HG02571 (cell line): ENCODE measurements at regions not wholly inside any gene's neighbourhood (a gene's known extent, or its start where the extent isn't known, plus 50 kb on each side); places are given as distances from the start of the nearest gene placed in this dataset.

Experiments
- ATAC-seq: cut with Tn5 transposase; IDR thresholded peaks from one replicate; pipeline ENCODE4 v1.9.1; 2021; ENCODE audit warnings: mild to moderate bottlenecking, moderate library complexity; ENCODE audit not compliant: unreplicated experiment

DNA sequence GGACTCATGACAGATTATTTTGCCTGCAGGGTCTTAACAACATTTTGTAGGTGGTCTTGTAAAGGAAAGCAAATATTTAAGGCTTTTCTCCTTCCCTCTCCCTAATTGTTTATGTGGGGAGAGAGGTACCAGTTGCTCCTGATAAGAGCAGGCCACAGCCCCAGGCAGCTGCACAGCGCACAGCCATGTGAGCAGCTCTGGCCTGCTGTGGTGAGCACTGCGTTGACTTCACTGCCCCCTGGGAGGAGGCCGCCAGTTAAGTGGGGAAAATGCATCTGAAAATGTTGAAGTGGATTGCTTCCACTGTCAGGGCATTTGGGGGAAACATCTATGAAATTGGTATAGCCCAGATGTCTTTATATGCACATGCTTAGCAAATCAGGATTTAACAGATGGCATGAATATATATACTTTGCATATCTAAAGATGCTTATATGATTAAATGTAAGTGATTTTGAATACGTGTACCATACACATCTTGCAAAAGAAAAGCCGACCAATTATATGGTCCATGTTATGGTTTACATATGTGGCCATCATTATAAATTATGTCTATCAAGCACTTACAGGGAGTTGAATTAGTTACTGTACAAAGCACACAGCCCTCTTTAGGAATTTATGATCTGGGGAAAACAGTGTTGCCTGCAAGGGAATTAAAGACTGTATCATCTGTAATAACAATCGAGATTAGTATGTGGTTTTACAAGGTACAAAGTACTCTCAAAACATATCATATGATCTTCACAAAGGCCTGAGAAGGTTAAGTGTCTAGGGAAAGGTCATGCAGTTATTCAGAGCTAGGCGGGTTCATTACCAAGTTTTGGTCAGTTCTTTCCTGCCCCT is 132.1 kb downstream of the RHOU start:
- ATAC-seq = no peak

DNA sequence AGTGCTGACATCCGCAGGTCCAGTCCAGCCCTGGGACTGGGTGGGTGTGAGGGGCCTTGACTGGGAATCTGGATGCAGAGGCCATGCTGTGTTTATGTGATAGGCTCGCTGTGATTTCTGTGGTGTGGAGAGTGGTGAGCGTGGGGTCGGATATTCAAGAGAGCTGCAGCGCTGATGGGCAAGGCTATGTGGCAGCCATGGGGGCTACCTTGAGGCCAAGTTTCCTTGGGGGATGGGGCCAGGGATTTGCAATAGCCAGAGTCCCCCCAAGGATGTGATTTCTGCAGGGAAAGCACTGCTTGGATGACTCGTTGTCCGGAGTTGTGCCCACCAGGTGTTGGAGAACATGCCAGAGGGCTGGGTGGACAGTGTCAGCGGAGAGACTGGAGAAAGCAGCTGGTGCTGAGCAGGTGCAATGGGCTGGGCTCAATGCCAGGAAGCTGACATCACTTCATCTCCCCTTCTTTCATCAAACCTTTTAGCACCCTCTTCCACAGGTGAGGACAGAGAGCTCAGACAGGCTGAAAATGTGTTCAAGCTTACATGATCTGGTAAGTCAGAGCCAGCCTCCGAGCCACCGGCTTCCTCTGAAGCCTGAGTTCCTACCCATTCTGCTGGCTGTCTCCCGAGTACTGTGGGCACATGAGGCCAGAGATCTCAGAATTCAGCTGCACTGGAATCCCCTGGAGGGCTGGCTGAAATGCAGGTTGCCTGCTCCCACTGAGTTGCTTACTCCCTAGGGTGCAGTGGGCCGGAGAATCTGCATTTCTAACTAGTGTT is 132.9 kb downstream of the RHOU start:
- ATAC-seq = no peak

DNA sequence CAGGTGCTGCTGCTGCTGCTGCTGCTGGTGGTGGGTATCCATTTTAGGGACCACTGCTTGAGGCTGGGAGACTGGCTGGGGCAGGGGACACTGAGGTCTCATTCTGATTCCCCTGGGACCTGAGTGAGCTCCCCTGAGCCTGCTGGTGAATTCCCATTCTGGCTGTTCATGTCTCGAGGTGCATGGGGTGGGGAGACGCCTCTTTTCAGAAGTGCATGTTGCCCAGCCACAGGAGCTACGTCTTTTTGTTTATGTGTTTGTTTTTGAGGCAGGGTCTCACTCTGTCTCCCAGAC is 133.4 kb downstream of the RHOU start:
- no peak for ATAC-seq

DNA sequence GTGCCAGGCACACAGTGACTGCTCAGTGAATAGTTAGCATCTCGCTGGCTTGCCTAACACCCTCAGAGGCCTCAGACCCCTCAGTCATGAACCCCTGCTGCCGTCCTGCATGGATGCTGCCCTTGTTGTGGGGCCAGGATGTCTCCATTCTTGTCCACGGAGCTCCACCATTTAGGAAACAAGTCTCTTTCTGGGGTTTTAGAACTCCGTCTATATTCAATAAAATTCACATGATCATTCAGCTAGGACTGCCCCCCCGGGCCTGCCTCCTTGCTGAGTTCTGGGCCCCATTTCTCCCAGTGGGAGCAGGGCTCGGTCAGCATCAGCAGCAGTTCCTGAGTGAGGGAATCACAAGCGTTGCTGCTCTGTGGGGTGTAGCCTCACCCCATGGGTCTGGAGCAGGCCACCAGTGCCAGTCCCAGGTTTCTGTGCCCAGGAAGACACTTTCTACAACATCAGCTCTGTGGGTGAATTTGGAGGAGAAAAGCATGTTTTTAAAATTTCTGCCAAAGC is 134.1 kb downstream of the RHOU start:
- no peak for ATAC-seq

DNA sequence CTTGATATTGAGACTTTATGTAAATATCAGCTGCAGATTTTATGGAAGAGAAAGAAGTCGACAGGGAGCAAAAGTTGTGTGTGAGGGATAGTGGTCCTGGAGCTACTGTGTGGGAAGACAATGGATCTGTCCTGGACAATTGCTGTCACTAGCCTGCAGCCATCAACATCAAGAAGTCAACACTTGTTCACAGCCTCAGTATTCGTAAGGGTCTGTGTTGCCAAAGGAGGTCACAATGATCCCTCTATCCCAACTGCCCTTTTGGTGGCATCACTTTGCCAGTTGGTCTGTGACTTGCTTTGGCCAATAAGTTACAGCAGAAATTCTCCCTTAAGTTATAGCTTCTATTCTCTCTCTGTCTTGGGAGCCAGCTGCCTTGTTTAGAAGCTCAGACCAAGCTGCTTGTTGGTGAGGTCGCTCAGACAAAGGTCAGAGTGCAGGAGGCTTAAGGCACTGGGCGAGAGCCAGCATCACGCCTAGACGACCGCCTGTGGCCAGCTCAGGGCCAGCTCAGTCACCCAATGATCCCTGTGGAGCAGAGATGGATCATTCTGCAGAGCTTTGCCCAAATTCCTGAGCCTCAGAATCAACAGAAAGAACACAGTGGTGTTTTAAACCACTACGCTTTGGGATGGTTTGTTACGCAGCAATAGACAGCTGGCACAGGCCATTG is 134.9 kb downstream of the RHOU start:
- no peak for ATAC-seq

DNA sequence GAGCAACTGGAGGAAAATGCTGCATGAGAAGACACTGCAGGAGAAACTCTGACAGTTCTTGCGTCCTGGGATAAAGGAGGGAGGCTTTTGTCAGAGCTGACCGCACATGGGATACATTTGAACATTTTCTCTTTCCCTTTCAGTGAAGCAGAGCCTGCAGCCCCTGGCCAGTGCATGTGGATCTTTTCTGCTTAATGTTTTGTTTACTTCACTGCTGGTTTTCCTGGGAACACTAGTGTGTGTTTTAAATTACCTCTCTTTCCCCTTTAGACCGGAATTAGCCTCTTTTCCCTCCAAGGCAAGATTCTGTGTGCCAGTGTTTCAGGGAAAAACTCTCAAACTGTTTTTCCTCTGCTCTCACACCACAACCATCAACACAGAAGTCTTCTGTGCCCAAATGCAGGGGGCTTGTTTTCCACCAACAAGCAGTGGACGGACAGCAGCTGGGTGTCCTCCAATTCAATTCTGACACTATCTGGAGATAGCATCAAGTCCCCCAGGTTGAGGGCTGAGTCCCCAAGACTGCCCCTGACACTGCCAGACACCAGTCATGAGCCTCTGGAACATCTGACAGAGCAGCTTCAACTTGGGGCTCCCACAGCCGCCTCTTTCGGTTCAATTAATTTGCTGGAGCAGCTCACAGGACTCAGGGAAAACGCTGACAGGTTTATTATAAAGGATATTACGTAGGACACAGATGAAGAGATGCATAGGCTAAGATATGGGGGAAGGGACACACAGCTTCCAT is 136.2 kb downstream of the RHOU start:
- no peak for ATAC-seq

DNA sequence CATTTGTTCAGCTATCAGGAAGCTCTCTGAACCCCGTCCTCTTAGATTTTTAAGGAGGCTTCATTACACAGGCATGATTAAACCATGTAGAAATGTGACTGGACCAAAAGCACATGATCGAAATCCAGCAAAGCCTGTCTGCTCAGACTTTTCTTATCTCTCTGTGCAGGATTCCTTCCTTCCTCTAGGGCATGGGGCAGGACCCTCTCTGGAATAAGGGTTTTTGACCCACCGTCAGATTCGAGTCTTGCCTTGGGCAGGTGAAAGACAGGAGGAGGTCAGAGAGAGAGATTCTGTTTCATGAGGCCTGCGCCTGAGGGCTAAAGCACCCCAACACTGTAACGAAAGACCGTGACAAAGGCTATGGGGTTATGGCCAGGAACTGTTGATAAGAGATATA is 136.8 kb downstream of the RHOU start:
- ATAC-seq = no peak

DNA sequence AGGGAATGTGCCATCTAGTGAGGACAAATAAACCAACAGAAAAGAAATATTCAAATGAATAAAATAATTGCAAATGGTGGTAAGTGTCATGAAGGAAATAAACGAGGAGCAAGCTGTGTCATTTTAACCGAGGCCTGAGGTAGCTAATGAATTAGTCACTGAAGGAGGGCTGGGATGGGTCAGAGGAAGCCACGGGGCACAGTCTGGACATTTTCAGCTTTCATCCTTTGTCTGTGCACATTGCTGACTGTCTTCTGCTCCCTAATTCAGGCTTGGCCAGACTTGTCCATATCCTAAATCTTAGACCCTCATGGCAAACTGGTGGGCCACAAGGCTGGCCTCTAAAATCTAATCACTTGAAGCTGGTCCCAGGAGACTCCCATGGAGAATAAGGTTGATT is 138.4 kb downstream of the RHOU start:
- no peak for ATAC-seq

DNA sequence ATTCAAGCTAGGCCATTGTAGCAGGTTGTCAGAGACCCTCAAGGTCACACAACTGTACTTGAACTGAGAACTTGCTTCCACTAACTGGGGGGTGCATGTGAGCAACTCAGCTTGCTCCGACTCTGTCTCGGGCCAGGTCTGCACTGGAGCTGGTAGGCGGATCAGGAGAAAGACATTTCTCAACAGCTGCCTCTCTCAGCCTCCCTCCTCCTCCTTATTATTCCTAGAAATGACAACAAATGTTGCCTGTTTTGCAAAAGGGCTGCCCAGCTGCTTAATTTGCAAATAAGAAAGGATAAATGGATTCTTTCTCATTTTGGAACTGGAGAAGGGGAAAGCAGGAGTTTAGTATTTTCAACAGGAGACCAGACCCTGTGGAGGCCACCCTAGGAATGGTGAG is 140.5 kb downstream of the RHOU start:
- no peak for ATAC-seq

DNA sequence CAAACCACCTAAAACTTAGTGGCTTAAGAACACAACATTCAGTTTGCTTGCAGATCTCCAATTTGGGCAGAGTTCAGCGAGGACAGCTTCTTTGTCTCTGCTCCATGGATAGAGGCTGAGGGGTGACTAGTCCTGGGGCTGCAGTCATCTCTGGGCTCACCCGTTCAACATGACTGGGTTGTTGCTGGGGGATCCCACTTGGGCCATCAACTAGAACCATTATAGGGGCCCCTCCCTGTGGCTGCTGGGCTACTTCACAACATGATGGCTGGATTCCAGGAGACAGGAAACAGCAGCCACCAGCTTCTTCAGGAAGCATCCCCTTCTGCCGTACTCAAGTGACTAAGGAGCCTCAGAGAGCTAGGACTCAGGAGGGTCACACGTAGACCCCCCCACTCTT is 140.9 kb downstream of the RHOU start:
- no peak for ATAC-seq

DNA sequence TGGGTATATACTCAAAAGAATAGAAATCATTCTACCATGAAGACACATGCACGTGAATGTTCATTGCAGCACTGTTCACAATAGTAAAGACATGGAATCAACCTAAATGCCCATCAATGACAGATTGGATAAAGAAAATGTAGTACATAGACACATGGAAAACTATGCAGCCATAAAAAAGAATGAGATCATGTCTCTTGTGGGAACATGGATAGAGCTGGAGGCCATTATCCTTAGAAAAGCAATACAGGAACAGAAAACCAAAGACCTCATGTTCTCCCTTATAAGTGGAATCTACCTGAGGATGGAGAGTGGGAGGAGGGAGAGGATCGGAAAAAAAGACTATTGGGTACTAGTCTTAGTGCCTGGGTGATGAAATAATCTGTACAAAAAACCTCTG is 143.9 kb downstream of the RHOU start:
- ATAC-seq = no peak

DNA sequence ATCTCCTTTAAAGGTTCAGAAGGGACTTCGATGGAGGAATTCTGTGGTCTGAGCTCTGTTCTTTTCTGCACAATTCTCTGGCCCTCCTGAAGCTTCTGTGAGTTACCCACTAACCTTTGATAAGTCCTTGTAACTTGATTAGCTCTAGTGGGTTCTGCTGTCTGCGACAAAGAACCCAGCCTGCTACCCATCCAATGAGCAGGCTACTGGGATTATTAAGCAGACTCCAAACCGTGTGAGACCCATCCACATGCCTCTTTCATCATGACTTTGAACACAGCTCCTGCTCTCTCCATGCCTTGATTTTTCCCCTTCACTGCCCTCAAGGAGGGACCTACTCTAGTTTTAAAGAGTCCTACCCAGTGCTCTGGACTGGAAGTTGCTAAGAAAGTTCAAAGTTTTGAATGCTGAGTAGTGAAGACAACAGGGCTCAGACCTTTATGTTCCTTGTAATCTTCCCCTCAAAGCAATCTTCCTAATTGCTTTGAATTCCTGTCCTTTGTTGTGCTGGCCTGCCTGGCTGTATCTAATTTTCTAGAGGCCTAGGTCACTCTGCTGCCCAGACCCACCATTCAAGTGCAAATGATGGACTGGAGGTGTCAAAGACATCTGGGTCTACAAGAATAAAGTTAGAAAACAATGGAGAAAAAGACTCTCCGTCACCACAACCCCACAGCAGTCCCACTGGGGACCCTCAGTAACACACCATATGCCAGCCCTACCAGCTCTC is 146.9 kb downstream of the RHOU start:
- no peak for ATAC-seq

DNA sequence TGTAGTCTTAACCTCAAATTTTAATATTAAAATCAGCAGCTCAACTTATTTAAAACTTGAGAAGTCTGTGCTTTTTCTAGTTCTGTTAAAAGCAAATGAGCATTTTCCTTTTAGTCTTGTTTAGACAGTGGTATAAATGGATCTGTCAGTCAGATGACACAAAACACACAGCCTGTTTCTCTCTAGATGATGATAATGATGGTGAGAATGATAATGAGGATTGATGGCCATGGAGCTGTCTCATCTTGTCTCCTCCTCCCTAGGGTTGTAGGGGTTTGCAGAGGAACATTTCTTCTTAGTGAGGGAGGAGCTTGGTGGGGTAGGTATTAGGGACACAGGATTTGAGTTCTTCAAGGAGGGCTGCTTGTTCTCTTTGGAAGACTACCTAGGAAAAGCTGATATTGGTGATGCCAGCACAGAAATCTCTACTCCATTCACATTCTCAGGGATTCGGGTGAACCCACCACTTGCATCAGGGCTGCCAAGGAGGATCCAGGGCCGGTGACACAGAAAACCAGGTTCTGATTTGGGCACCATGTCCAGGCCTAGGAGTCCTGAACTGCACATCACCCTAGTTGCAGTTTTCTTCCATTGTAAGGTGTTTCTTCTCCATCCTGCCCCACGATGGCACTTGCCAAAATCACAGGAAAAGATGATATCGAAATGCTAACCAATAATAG is 147.6 kb downstream of the RHOU start:
- ATAC-seq = no peak

DNA sequence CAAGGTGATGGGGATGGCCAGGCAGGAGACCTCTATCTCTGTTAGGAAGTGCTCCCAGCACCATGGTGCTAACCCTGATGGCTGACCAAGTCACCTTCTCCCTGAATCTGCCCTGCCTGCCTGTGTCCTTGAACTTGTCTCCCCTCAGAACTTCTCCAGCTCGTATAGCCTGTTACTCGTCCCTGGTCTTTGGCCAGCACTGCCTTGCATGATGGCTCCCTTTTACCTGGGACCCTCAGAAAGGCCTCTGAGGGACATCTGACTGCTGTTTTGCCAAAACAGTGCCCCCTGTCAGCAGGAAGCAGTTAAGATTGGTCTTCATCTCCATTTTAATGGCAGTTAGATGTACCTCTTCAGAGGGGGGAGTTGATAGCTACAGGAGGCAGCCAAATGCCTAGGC is 148.3 kb downstream of the RHOU start:
- no peak for ATAC-seq

DNA sequence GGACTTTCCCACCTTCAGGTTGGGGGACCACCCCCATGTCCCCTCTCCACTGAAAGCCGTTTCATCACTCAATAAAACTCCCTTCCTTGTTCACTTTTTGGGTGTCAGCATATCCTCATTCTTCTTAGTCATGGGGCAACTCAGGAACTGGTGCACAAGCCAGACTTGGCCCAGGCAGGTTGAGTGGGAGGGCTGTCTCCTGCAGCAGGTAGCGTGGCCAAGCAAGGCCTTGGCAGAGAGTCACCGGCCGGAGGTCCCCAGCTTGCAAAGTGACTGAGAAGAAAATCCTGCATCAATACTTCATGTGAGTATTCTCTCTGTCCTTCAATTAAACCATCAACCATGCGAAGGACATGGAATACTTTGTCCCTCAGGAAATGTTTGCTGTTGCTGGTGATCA is 148.9 kb downstream of the RHOU start:
- no peak for ATAC-seq

DNA sequence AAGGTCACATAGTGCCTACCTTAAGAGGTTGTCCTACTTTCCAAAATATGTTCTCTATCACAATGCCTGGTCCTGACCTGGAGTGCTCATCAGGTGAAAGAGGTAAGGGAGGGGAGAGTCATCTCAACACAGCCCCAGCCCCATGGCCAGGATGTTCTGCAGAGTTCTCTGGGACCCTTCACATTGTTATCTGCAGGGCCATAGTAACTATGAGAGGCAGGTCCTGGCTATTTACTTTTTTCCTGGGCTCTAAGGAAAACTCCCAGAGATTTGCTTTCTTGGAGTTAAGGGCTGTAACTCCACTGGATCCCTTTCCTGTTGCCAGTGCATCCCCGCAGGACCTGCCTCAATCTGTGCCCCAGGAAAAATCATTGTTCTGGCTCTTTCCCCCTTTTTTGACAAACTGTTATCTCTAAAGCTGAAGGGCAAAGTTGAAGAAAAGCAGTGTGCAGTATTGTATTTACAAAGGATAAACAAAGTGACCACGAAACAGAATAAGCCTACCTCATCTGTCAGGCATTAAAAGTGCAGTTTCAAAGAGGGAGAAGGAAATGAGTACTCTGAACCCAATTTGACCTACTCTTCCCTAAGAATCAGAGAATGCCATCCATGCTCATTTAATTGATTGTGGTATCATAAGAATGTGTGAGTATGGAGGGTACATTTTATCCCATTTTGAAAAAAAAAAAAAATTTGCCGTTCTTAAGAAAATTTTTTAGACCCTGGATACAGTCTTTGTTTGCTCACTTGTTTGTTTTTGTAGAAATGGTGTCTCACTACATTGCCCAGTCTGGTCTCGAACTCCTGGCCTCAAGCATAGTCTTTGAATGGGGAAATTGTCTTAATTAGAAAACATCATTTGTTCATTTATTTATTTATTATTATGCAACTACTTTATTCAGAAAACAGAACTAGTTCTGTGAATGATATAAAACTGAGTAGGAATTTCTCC is 149.6 kb downstream of the RHOU start:
- no peak for ATAC-seq

DNA sequence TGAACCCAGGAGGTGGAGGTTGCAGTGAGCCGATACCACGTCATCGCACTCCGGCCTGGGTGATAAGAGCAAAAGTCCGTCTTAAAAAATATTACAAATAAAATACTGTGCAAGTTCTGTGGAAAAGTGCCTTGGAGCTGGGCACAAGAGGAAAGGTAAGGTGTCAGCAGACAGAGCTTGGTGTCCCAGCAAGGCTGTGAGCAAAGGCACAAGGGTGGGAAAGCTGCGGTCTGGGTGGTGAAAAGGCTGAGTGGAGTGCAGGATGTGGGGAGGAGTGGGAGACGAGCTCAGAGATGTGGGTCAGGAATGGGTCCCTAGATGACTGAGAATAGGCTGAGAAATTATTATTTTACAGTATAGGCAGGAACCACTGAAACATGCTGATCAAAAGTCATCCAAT is 150.6 kb downstream of the RHOU start:
- ATAC-seq = no peak

DNA sequence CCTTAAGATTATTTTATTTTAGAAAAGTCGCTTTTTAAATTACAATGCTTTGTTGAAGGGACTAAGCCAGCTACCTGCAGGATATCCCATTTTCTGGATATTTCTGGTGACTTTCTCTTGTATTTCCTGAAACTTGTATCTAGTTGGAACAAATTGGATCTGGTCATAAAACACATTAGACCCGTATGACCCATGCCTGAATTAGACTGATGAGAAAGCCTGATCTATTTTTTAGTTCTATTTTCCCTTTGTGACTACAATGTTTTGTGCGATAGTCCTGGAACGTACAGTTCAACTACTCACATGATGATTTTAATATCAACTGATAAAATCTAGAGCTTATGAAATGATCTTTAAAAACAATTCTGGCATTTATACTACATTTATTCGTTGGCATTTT is 151.8 kb downstream of the RHOU start:
- no peak for ATAC-seq

DNA sequence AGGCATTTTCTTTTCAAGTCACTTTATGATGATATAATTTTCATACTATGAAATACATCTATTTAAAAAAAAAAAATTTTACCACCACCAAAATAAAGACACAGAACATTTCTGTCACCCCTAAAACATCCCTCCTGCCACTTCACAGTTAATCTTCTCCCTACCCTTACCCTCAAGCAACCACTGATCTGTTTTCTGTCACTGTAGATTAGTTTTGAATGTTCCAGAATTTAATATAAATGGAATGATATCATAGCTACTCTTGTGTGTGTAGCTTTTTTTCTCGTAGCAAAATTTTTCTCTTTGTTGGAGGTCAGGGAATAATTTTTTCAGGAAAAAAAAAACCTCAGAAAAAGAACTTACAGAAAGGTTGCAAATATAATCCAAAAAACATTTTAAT is 152.7 kb downstream of the RHOU start:
- ATAC-seq = no peak
